Esophagus muscularis mucosa (tissue), 4 donors: ENCODE measurements at regions not wholly inside any gene's neighbourhood (a gene's known extent, or its start where the extent isn't known, plus 50 kb on each side); places are given as distances from the start of the nearest gene placed in this dataset.
A peak's percentile ranks its signal among the peaks of the same experiment; 100 is the strongest.

Source experiments
- DNase-seq: peaks from one replicate; pipeline ENCODE4 v3.0.0-alpha.2; 2017; ENCODE audit errors: extremely low spot score
- H3K27ac ChIP-seq, 4 donors: fragments of 200-600 bp; sonication (generic); replicated peaks in 1 of 4; 1 replicate in 3 of 4; 2 replicates in 1 of 4; pipeline ENCODE4 v1.5.1; 2016 to 2019; ENCODE audit warnings: mild to moderate bottlenecking in 1 of 4
- H3K27me3 ChIP-seq, 4 donors: fragments of 200-600 bp; sonication (generic); one replicate each; pipeline versions ENCODE4 v1.5.1 to v1.6.0; 2016 to 2019
- H3K36me3 ChIP-seq, 4 donors: fragments of 200-600 bp; sonication (generic); one replicate each; pipeline ENCODE4 v1.5.1; 2016 to 2019
- H3K4me1 ChIP-seq, 4 donors: fragments of 200-600 bp; sonication (generic); one replicate each; pipeline ENCODE4 v1.5.1; 2016 to 2019
- H3K4me3 ChIP-seq, 4 donors: fragments of 200-600 bp; sonication (generic); 1 replicate in 2 of 4; 2 replicates in 2 of 4; pipeline ENCODE4 v1.5.1; 2016 to 2019; ENCODE audit warnings: mild to moderate bottlenecking in 4 of 4, moderate library complexity in 1 of 4
- H3K9me3 ChIP-seq, 4 donors: fragments of 200-600 bp; sonication (generic); 1 replicate in 3 of 4; 2 replicates in 1 of 4; pipeline ENCODE4 v1.5.1; 2016 to 2019
- EP300 ChIP-seq: sonication (generic); formaldehyde crosslinking; IDR thresholded peaks from one replicate; pipeline ENCODE4 v1.6.1; 2017; ENCODE audit warnings: antibody characterized with exemption
- POLR2A ChIP-seq: fragments of 450-650 bp; IDR thresholded peaks from one replicate; pipeline ENCODE4 v1.6.1; 2017; ENCODE audit warnings: antibody characterized with exemption, moderate library complexity, mild to moderate bottlenecking, low read depth
- POLR2AphosphoS5 ChIP-seq, 2 donors: sonication (generic); formaldehyde crosslinking; IDR thresholded peaks; one replicate each; pipeline ENCODE4 v1.6.1; 2017; ENCODE audit warnings: antibody characterized with exemption in 2 of 2
- WGBS: methylation state at CpG from one replicate; pipeline ENCODE4 v1.1.5; 2018; 5-methylcytosine and 5-hydroxymethylcytosine counted together
- intact Hi-C: fragments of 100-400 bp; cut with DNase I; formaldehyde crosslinking; loops from one replicate; pipeline ENCODE4 v1.15.1; 2023
- TF ChIP-seq, protein P1 (sequence below), 3 experiments: fragments of 200-600 bp in 2 of 3; fragments of 450-650 bp in 1 of 3; sonication (generic) in 2 of 3; IDR thresholded peaks; one replicate each; pipeline ENCODE4 v1.5.1; 2017 to 2019; ENCODE audit warnings: antibody characterized with exemption in 3 of 3, mild to moderate bottlenecking in 2 of 3, moderate library complexity in 1 of 3

DNA sequence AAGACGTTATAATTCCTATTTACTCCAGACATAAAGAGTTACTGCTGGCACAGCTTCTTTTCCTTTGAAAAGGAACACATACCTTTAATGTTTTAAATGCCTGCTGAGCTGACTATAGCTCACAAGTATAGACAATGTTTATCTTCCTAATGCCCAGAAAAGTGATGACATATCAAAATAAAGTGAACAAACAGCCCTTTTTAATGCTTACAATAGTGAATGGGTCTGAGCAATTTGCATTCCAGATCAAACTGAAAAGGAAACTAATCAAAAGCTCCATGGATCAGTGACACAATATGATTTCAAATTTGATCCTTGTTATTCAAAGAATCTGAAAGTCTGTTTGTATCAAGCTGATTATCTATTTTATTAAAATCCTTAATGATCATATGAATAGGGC is 233.6 kb upstream of the SEMA3E start:
- DNase-seq = no peak
- Histone ChIP-seq H3K4me1 (peaks cover 0 to 15% (median 9%) of the 10 kb centered on the region in 4 donors), H3K4me3 (no peak overlapping the region), H3K27ac (no peak overlapping the region), H3K27me3 (no peaks in the 10 kb centered on the region), H3K36me3 (no peaks in the 10 kb centered on the region), H3K9me3 (no peaks in the 10 kb centered on the region)
- intact Hi-C loops = no loop called here
- TF ChIP-seq POLR2AphosphoS5 (IDR thresholded peaks at IDR 0.05) (no peak), POLR2A (no peak), EP300 (no peak)
- TF ChIP-seq, protein P1, sequence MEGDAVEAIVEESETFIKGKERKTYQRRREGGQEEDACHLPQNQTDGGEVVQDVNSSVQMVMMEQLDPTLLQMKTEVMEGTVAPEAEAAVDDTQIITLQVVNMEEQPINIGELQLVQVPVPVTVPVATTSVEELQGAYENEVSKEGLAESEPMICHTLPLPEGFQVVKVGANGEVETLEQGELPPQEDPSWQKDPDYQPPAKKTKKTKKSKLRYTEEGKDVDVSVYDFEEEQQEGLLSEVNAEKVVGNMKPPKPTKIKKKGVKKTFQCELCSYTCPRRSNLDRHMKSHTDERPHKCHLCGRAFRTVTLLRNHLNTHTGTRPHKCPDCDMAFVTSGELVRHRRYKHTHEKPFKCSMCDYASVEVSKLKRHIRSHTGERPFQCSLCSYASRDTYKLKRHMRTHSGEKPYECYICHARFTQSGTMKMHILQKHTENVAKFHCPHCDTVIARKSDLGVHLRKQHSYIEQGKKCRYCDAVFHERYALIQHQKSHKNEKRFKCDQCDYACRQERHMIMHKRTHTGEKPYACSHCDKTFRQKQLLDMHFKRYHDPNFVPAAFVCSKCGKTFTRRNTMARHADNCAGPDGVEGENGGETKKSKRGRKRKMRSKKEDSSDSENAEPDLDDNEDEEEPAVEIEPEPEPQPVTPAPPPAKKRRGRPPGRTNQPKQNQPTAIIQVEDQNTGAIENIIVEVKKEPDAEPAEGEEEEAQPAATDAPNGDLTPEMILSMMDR (IDR thresholded peaks at IDR 0.05) = no peak
- 54% methylated on average over 1 of the region's 1 CpG for WGBS

DNA sequence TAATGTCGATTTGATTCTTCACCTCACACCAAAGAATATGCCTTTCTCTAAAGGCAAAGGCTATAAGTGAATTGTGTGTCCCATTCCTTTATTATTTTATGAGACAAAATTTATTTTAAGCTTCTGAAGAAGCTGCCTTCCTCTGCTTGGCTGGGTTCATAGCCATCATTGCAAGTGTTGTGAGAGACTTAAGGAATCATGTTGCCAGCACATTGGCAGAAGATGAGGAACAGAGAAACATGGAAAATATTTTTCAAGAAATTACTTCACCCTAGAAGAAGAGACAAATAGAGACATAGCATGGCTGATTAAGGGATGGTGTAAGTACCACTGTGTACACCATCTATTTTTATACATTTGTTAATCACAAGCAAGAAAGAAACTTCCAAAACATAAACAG is 230.1 kb upstream of the SEMA3E start:
- intact Hi-C loops = no loop called here
- no peaks in the 10 kb centered on the region for H3K36me3 ChIP-seq
- H3K27me3 ChIP-seq = no peaks in the 10 kb centered on the region
- WGBS = 42% methylated on average over 1 of the region's 1 CpG
- H3K4me3 ChIP-seq = no peak overlapping the region
- peaks cover 0 to 15% (median 9%) of the 10 kb centered on the region in 4 donors for H3K4me1 ChIP-seq
- peak overlapping the region in 1 of 4 donors; percentile 2 for H3K27ac ChIP-seq
- H3K9me3 ChIP-seq = no peaks in the 10 kb centered on the region
- no peak for DNase-seq
- TF ChIP-seq, protein P1 (IDR thresholded peaks at IDR 0.05) = no peak
- no peak for TF ChIP-seq EP300
- no peak for TF ChIP-seq POLR2A

DNA sequence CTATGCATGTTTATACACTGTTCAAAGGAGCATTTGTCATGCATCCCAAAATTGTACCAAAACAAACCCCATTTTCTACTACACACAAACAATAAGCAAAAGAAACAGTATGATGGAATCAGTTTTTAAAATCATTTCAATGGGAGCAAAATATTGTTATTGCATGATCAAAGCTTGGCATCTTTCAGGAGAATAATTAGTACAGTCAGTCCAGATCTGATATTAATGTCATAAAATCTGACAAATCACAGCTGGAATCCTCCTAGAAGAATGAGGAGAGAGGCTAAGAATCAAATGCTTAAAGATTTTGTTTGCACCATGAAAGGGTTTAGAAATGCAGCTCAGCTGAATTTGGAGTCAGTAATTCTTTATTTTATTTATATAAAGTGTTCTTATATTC is 229.7 kb upstream of the SEMA3E start:
- Histone ChIP-seq H3K27ac (peak overlapping the region in 1 of 4 donors; percentile 2), H3K4me3 (no peak overlapping the region), H3K27me3 (no peaks in the 10 kb centered on the region), H3K36me3 (no peaks in the 10 kb centered on the region), H3K9me3 (no peaks in the 10 kb centered on the region), H3K4me1 (peaks cover 0 to 15% (median 9%) of the 10 kb centered on the region in 4 donors)
- TF ChIP-seq POLR2A = no peak
- TF ChIP-seq POLR2AphosphoS5 (IDR thresholded peaks at IDR 0.05) = no peak
- TF ChIP-seq, protein P1 (IDR thresholded peaks at IDR 0.05) = no peak
- no peak for TF ChIP-seq EP300
- no peak for DNase-seq
- intact Hi-C loops = no loop called here

DNA sequence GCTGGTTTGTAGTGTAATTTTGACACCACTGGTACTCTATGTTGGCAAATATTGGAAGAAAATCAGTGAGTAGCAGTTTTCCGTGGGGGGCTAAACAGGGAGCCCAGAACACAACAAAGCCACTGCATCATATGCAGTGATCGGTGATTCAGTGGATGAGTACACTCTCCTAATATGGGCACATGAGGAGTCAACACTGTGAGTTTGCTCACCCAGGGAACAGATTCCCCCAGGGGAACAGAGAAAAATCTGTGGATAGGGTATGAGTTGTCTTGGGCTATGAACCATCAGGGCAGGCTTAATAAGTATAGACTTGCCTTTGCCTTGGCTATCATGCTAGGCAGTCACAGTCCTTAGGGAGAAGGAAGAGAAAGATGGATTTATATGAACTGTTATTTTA is 227.7 kb upstream of the SEMA3E start:
- H3K4me1 ChIP-seq = peaks cover 0 to 9% (median 2%) of the 10 kb centered on the region in 4 donors
- no peaks in the 10 kb centered on the region for H3K9me3 ChIP-seq
- no peak overlapping the region for H3K4me3 ChIP-seq
- intact Hi-C loops = no loop called here
- DNase-seq = no peak
- WGBS = 87% methylated on average over 2 of the region's 2 CpGs
- no peaks in the 10 kb centered on the region for H3K36me3 ChIP-seq
- no peaks in the 10 kb centered on the region for H3K27me3 ChIP-seq
- no peak for TF ChIP-seq POLR2A
- TF ChIP-seq POLR2AphosphoS5 (IDR thresholded peaks at IDR 0.05) = no peak
- no peak for TF ChIP-seq EP300
- TF ChIP-seq, protein P1 (IDR thresholded peaks at IDR 0.05) = no peak
- no peak overlapping the region for H3K27ac ChIP-seq

DNA sequence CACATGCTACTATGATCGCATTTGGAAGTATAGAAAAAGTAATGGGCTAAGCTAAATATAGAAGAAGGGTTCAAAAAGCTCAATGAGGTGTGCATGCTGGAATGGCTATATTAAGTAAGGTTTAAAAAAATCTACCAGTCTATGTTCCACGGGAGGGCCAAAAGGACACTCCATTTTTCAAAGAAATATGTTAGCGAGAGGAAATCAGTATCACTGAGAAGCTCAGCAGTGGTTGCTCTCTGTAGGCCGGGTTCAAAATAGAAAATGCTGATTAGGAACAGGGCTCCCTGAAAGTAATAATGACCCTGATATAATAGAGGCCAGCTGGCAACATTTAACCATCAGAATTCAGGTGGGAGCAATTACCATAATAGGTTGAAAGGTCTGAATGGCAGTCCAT is 224.5 kb upstream of the SEMA3E start:
- no peaks in the 10 kb centered on the region for H3K27me3 ChIP-seq
- no peaks in the 10 kb centered on the region for H3K36me3 ChIP-seq
- peaks cover 0 to 4% (median 0%) of the 10 kb centered on the region in 4 donors for H3K4me1 ChIP-seq
- DNase-seq = no peak
- WGBS = 81% methylated on average over 4 of the region's 4 CpGs
- H3K4me3 ChIP-seq = no peak overlapping the region
- H3K27ac ChIP-seq = no peak overlapping the region
- H3K9me3 ChIP-seq = no peaks in the 10 kb centered on the region
- TF ChIP-seq, protein P1 (IDR thresholded peaks at IDR 0.05) = no peak
- TF ChIP-seq POLR2AphosphoS5 (IDR thresholded peaks at IDR 0.05) (no peak), EP300 (no peak), POLR2A (no peak)
- intact Hi-C loops = no loop called here
